Fibroblast of lung (primary cell): ENCODE measurements at regions not wholly inside any gene's neighbourhood (a gene's known extent, or its start where the extent isn't known, plus 50 kb on each side); places are given as distances from the start of the nearest gene placed in this dataset.

ENCODE experiments used
- DNase-seq, 2 donors: peaks; one replicate each; pipeline versions ENCODE4 v3.0.0 to v3.0.0-alpha.2; 2010; ENCODE audit warnings: low read depth in 2 of 2
- H2AFZ ChIP-seq: 2 replicates; pipeline ENCODE4 v1.5.1; 2012; ENCODE audit warnings: low read length, control low read depth, inconsistent platforms
- H3K27ac ChIP-seq: 2 replicates; pipeline ENCODE4 v1.5.1; 2011; ENCODE audit warnings: low read length, control low read depth; ENCODE audit not compliant: insufficient read depth
- H3K27me3 ChIP-seq: 2 replicates; pipeline ENCODE4 v1.5.1; 2011; ENCODE audit warnings: mild to moderate bottlenecking, low read length; ENCODE audit not compliant: control insufficient read depth, insufficient read depth
- H3K36me3 ChIP-seq: 2 replicates; pipeline ENCODE4 v1.5.1; 2011; ENCODE audit warnings: low read length; ENCODE audit not compliant: control insufficient read depth, insufficient read depth
- H3K4me1 ChIP-seq: 2 replicates; pipeline ENCODE4 v1.5.1; 2011; ENCODE audit warnings: low read length; ENCODE audit not compliant: control insufficient read depth, insufficient read depth; ENCODE audit errors: extremely low read depth
- H3K4me2 ChIP-seq: 2 replicates; pipeline ENCODE4 v1.5.1; 2011; ENCODE audit warnings: low read length, control low read depth; ENCODE audit not compliant: insufficient read depth; ENCODE audit errors: extremely low read depth
- H3K4me3 ChIP-seq, 4 experiments: fragments of 200-600 bp in 1 of 4; sonication (generic) in 1 of 4; replicated peaks in 1 of 4; 2 replicates each; pipeline ENCODE4 v1.5.1; 2011 to 2016; ENCODE audit warnings: low read length in 4 of 4, low read depth in 3 of 4, mild to moderate bottlenecking in 3 of 4, control low read depth in 2 of 4, inconsistent platforms in 1 of 4, mixed read lengths in 1 of 4; ENCODE audit not compliant: insufficient read depth in 1 of 4; ENCODE audit errors: control extremely low read depth in 1 of 4
- H3K79me2 ChIP-seq: 2 replicates; pipeline ENCODE4 v1.5.1; 2012; ENCODE audit warnings: mild to moderate bottlenecking, low read length, inconsistent platforms; ENCODE audit not compliant: control insufficient read depth, insufficient read depth
- H3K9ac ChIP-seq: 2 replicates; pipeline ENCODE4 v1.5.1; 2011; ENCODE audit warnings: mild to moderate bottlenecking, low read length, control low read depth; ENCODE audit not compliant: insufficient read depth
- H3K9me3 ChIP-seq: 2 replicates; pipeline ENCODE4 v1.5.1; 2012; ENCODE audit warnings: low read depth, low read length; ENCODE audit not compliant: control insufficient read depth, insufficient read depth
- H4K20me1 ChIP-seq: 2 replicates; pipeline ENCODE4 v1.5.1; 2011; ENCODE audit warnings: low read length; ENCODE audit not compliant: control insufficient read depth, insufficient read depth; ENCODE audit errors: extremely low read depth
- EZH2 ChIP-seq: IDR thresholded peaks from 2 replicates; pipeline ENCODE4 v1.5.1; 2012; ENCODE audit warnings: low read length, control low read depth, mild to moderate bottlenecking; ENCODE audit errors: missing control alignments
- TF ChIP-seq, protein P1 (sequence below), 2 donors: IDR thresholded peaks in 1 of 2; conservative IDR thresholded peaks in 1 of 2; 1 replicate in 1 of 2; 2 replicates in 1 of 2; pipeline ENCODE4 v1.5.1; 2011 to 2012; ENCODE audit warnings: low read length in 2 of 2, control low read depth in 1 of 2, inconsistent platforms in 1 of 2, low read depth in 1 of 2, mild to moderate bottlenecking in 1 of 2

DNA sequence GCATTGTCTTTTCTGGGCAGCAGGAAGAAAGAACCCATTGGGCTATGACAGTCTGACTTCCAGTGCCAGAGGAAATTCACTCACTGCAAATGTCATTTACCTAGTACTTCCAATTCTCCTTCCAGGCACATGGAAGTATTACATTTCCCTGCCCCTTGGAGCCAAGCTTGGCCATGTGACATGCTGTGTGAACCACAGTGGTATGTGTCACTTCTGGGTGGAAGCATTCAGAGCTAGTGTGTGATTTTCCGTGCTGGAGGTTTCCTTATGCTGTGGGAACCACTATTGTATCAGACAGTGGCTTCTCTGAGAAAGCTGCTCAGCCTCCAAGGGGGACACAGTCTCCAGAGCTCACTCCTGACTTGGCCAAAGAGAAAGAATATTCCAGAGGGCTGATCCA lies 387.6 kb downstream of the CDC5L start:
- no peak overlapping the region for H3K4me3 ChIP-seq
- H3K4me2 ChIP-seq, result no peak overlapping the region
- no peaks in the 10 kb centered on the region for H3K79me2 ChIP-seq
- no peaks in the 10 kb centered on the region for H3K4me1 ChIP-seq
- peaks cover 7% of the 10 kb centered on the region for H3K27me3 ChIP-seq
- H3K9ac ChIP-seq, result no peak overlapping the region
- no peak for DNase-seq
- H4K20me1 ChIP-seq, result no peaks in the 10 kb centered on the region
- no peak for TF ChIP-seq EZH2
- TF ChIP-seq, protein P1, sequence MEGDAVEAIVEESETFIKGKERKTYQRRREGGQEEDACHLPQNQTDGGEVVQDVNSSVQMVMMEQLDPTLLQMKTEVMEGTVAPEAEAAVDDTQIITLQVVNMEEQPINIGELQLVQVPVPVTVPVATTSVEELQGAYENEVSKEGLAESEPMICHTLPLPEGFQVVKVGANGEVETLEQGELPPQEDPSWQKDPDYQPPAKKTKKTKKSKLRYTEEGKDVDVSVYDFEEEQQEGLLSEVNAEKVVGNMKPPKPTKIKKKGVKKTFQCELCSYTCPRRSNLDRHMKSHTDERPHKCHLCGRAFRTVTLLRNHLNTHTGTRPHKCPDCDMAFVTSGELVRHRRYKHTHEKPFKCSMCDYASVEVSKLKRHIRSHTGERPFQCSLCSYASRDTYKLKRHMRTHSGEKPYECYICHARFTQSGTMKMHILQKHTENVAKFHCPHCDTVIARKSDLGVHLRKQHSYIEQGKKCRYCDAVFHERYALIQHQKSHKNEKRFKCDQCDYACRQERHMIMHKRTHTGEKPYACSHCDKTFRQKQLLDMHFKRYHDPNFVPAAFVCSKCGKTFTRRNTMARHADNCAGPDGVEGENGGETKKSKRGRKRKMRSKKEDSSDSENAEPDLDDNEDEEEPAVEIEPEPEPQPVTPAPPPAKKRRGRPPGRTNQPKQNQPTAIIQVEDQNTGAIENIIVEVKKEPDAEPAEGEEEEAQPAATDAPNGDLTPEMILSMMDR (conservative IDR thresholded peaks at IDR 0.05 in 1 of 2, IDR thresholded peaks at IDR 0.05 in 1 of 2; ENCODE audit: low read depth in 1 of 2, low read length in 2 of 2), result no peak
- H3K36me3 ChIP-seq, result no peaks in the 10 kb centered on the region
- no peaks in the 10 kb centered on the region for H3K9me3 ChIP-seq
- H3K27ac ChIP-seq, result no peak overlapping the region
- no peak overlapping the region for H2AFZ ChIP-seq

DNA sequence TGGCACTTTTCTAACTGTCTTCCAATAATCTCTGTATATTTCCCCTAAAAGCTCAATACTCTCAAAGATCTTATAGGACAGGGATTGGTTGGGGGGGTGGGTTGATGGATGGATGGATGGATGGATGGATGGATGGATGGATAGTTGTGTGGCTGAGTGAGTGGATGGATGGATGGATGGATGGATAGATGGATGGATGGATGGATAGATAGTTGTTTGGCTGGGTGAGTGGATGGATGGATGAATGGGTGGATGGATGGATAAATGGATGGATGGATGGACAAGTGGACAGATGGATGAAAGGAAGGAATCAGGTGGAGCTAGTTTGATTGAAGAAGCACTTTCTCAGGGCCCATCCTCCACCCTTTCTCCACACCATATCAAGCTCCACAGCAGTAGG lies 388.8 kb downstream of the CDC5L start:
- Histone ChIP-seq H3K4me1 (no peaks in the 10 kb centered on the region), H3K27ac (no peak overlapping the region), H3K36me3 (no peaks in the 10 kb centered on the region), H3K27me3 (peaks cover 7% of the 10 kb centered on the region), H3K79me2 (no peaks in the 10 kb centered on the region), H3K4me3 (no peak overlapping the region), H2AFZ (no peak overlapping the region), H3K9ac (no peak overlapping the region), H4K20me1 (no peaks in the 10 kb centered on the region), H3K9me3 (no peaks in the 10 kb centered on the region), H3K4me2 (no peak overlapping the region)
- TF ChIP-seq, protein P1 (conservative IDR thresholded peaks at IDR 0.05 in 1 of 2, IDR thresholded peaks at IDR 0.05 in 1 of 2; ENCODE audit: low read depth in 1 of 2, low read length in 2 of 2), result no peak
- TF ChIP-seq EZH2, result no peak
- no peak for DNase-seq

DNA sequence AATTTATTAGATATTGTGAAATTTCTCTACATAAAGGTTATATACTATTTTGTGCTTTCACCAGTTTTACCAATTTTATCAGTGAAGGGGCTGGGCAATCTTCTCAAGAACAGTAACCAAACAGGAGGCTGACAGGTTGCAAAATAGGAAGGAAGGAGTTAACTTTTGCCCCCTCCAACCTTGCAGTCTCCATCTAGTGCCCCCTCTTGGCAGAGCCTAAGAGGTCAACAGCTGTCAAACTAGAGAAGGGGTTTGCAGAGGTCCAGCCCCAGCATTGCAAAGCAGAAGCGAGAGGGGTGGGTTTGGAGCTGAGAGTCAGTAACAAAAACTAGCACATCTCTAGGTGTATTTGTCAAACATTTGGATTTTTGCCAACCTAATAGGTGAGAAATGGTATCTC lies 391.0 kb downstream of the CDC5L start:
- Histone ChIP-seq H3K36me3 (no peaks in the 10 kb centered on the region), H3K4me3 (no peak overlapping the region), H3K27ac (no peak overlapping the region), H3K9me3 (no peaks in the 10 kb centered on the region), H3K4me2 (no peak overlapping the region), H3K9ac (no peak overlapping the region), H2AFZ (no peak overlapping the region), H3K4me1 (no peaks in the 10 kb centered on the region), H3K79me2 (no peaks in the 10 kb centered on the region), H4K20me1 (no peaks in the 10 kb centered on the region), H3K27me3 (peaks cover 7% of the 10 kb centered on the region)
- no peak for DNase-seq
- TF ChIP-seq, protein P1 (conservative IDR thresholded peaks at IDR 0.05 in 1 of 2, IDR thresholded peaks at IDR 0.05 in 1 of 2; ENCODE audit: low read depth in 1 of 2, low read length in 2 of 2), result no peak
- no peak for TF ChIP-seq EZH2
